Testis (tissue), 2 donors: ENCODE measurements at regions not wholly inside any gene's neighbourhood (a gene's known extent, or its start where the extent isn't known, plus 50 kb on each side); places are given as distances from the start of the nearest gene placed in this dataset.

Source experiments
- POLR2A ChIP-seq: fragments of 450-650 bp; IDR thresholded peaks from one replicate; pipeline ENCODE4 v1.6.1; 2017; ENCODE audit warnings: antibody characterized with exemption, mild to moderate bottlenecking, moderate library complexity
- TF ChIP-seq, protein P1 (sequence below), 3 experiments: fragments of 450-650 bp in 2 of 3; fragments of 200-600 bp in 1 of 3; sonication (generic) in 1 of 3; IDR thresholded peaks; one replicate each; pipeline ENCODE4 v1.5.1; 2016 to 2019; ENCODE audit warnings: antibody characterized with exemption in 3 of 3, mild to moderate bottlenecking in 2 of 3, moderate library complexity in 1 of 3

DNA sequence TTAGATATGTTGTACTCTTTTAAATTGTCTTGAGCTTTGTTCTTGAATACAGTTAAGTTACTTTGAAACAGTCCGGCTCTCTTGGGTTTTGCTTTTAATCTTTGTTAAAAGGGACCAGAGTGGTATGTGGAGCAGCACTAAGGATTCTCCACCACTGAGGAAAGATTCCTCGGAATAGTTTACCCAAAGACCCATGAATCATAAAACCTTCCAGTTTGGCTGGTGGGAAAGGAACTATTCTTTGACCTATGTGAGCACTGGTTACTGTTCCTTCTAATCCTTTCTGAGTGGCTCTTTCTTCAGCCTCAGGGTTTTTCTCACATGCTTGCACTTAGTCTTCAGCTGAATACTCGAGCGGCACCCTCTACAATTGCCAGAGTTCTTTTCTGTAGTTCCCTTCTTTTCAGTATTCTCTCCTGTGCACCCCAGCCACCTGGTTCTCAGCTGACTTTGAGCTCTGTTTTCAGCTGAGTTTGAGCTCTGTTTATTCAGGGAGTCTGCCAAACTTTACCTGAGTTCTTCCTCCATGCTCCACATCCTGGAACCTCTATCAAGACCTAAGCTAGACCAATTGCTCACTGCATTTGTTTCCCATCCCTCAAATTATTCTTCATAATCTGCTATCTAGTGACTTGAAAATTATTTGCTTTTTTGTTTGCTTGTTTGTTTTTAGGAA is 253.8 kb upstream of the PLXNA2 start:
- TF ChIP-seq POLR2A: no peak
- TF ChIP-seq, protein P1, sequence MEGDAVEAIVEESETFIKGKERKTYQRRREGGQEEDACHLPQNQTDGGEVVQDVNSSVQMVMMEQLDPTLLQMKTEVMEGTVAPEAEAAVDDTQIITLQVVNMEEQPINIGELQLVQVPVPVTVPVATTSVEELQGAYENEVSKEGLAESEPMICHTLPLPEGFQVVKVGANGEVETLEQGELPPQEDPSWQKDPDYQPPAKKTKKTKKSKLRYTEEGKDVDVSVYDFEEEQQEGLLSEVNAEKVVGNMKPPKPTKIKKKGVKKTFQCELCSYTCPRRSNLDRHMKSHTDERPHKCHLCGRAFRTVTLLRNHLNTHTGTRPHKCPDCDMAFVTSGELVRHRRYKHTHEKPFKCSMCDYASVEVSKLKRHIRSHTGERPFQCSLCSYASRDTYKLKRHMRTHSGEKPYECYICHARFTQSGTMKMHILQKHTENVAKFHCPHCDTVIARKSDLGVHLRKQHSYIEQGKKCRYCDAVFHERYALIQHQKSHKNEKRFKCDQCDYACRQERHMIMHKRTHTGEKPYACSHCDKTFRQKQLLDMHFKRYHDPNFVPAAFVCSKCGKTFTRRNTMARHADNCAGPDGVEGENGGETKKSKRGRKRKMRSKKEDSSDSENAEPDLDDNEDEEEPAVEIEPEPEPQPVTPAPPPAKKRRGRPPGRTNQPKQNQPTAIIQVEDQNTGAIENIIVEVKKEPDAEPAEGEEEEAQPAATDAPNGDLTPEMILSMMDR (IDR thresholded peaks at IDR 0.05): no peak
